HFFc6 (cell line): ENCODE measurements at regions not wholly inside any gene's neighbourhood (a gene's known extent, or its start where the extent isn't known, plus 50 kb on each side); places are given as distances from the start of the nearest gene placed in this dataset.

Source experiments
- DNase-seq: peaks from one replicate; pipeline ENCODE4 v3.0.0-alpha.2; 2018
- H3K27ac Mint-ChIP-seq: 2 replicates; pipeline ENCODE4 v1.8.0; 2020; ENCODE audit warnings: mild to moderate bottlenecking, mixed read lengths
- H3K27me3 Mint-ChIP-seq: 2 replicates; pipeline ENCODE4 v1.8.0; 2021; ENCODE audit warnings: mild to moderate bottlenecking, moderate library complexity, mixed read lengths; ENCODE audit not compliant: insufficient read depth
- H3K36me3 Mint-ChIP-seq: 2 replicates; pipeline ENCODE4 v1.8.0; 2021; ENCODE audit warnings: low read depth, mixed read lengths
- H3K4me1 Mint-ChIP-seq: 2 replicates; pipeline ENCODE4 v1.8.0; 2020; ENCODE audit warnings: low read depth, mixed read lengths
- H3K4me3 Mint-ChIP-seq: 2 replicates; pipeline ENCODE4 v1.8.0; 2020; ENCODE audit warnings: mild to moderate bottlenecking, moderate library complexity, mixed read lengths
- H3K9me3 Mint-ChIP-seq: 2 replicates; pipeline ENCODE4 v1.8.0; 2020; ENCODE audit warnings: mild to moderate bottlenecking, mixed read lengths
- TF ChIP-seq, protein P1 (sequence below): fragments of 200-600 bp; sonication (generic); IDR thresholded peaks from 2 replicates; pipeline ENCODE4 v1.5.0; 2021; ENCODE audit warnings: antibody characterized with exemption, mild to moderate bottlenecking

GRCh38 chr1:14251871-14252270 is 346.6 kb upstream of the KAZN start:
- DNase-seq, result no peak
- no peaks in the 10 kb centered on the region for H3K36me3 Mint-ChIP-seq
- H3K4me3 Mint-ChIP-seq, result no peak overlapping the region
- H3K9me3 Mint-ChIP-seq, result peaks cover 47% of the 10 kb centered on the region
- H3K27ac Mint-ChIP-seq, result no peak overlapping the region
- H3K27me3 Mint-ChIP-seq, result no peaks in the 10 kb centered on the region
- H3K4me1 Mint-ChIP-seq, result no peaks in the 10 kb centered on the region
- TF ChIP-seq, protein P1, sequence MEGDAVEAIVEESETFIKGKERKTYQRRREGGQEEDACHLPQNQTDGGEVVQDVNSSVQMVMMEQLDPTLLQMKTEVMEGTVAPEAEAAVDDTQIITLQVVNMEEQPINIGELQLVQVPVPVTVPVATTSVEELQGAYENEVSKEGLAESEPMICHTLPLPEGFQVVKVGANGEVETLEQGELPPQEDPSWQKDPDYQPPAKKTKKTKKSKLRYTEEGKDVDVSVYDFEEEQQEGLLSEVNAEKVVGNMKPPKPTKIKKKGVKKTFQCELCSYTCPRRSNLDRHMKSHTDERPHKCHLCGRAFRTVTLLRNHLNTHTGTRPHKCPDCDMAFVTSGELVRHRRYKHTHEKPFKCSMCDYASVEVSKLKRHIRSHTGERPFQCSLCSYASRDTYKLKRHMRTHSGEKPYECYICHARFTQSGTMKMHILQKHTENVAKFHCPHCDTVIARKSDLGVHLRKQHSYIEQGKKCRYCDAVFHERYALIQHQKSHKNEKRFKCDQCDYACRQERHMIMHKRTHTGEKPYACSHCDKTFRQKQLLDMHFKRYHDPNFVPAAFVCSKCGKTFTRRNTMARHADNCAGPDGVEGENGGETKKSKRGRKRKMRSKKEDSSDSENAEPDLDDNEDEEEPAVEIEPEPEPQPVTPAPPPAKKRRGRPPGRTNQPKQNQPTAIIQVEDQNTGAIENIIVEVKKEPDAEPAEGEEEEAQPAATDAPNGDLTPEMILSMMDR, result no peak

GRCh38 chr1:14253676-14254075 is 344.8 kb upstream of the KAZN start:
- Mint-ChIP-seq H3K36me3 (no peaks in the 10 kb centered on the region), H3K27ac (no peak overlapping the region), H3K4me1 (no peaks in the 10 kb centered on the region), H3K4me3 (no peak overlapping the region), H3K27me3 (no peaks in the 10 kb centered on the region), H3K9me3 (peaks cover 37% of the 10 kb centered on the region)
- TF ChIP-seq, protein P1, result no peak
- no peak for DNase-seq

DNA sequence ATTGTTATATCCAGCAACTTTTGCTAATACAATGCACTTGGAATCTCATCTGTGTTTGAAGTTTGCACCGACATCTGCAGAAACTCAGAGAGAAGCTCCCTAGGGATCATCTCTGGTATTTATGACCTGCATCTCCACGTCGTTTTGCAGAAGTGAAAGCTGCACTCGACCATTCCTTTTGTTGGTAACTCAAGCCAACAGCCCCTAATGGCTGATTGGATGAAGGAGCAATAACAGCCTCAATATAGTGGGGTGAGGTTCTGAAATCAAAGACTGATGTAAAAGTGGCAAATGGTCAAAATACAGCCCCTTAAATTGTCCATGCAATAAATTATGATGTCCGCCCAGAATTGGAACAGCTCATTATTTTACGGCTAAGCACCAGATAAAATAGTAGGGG is 344.2 kb upstream of the KAZN start:
- no peak overlapping the region for H3K27ac Mint-ChIP-seq
- no peaks in the 10 kb centered on the region for H3K36me3 Mint-ChIP-seq
- no peak for DNase-seq
- no peak overlapping the region for H3K4me3 Mint-ChIP-seq
- peaks cover 37% of the 10 kb centered on the region for H3K9me3 Mint-ChIP-seq
- TF ChIP-seq, protein P1, result no peak
- H3K4me1 Mint-ChIP-seq, result no peaks in the 10 kb centered on the region
- H3K27me3 Mint-ChIP-seq, result no peaks in the 10 kb centered on the region

DNA sequence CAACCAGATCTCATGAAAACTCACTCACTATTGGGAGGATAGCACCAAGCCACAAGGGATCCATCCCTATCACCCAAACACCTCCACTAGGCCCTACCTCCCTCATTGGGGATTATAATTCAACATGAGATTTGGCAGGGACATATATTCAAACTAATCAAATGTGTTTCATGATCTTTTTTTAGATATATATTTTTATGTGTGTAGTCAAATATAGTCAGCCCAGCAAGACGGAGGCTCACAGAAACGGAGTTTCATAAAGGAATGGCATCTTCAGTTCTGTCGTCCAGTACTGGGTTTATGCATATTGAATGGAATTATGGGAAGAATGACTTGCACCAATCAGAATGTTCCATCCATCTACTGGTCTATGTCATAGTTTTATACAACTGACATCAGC is 343.3 kb upstream of the KAZN start:
- Mint-ChIP-seq H3K36me3 (peaks cover 5% of the 10 kb centered on the region; the same call in 1 of the 2 replicates), H3K4me1 (no peaks in the 10 kb centered on the region), H3K4me3 (no peak overlapping the region), H3K9me3 (peaks cover 39% of the 10 kb centered on the region), H3K27me3 (no peaks in the 10 kb centered on the region), H3K27ac (no peak overlapping the region)
- TF ChIP-seq, protein P1, result no peak
- DNase-seq, result no peak

- DNase-seq, result no peak
Measured at GRCh38 chr1:14255711-14256110, 342.8 kb upstream of the KAZN start.

More at GRCh38 chr1:14255711-14256110, 342.8 kb upstream of the KAZN start:
- Mint-ChIP-seq H3K9me3 (peaks cover 35% of the 10 kb centered on the region), H3K27me3 (no peaks in the 10 kb centered on the region), H3K4me3 (no peak overlapping the region), H3K27ac (no peak overlapping the region), H3K36me3 (peaks cover 5% of the 10 kb centered on the region; the same call in 1 of the 2 replicates), H3K4me1 (no peaks in the 10 kb centered on the region)
- TF ChIP-seq, protein P1, result no peak
